ENCODE measurements at regions not wholly inside any gene's neighbourhood (a gene's known extent, or its start where the extent isn't known, plus 50 kb on each side); places are given as distances from the start of the nearest gene placed in this dataset.

DNA sequence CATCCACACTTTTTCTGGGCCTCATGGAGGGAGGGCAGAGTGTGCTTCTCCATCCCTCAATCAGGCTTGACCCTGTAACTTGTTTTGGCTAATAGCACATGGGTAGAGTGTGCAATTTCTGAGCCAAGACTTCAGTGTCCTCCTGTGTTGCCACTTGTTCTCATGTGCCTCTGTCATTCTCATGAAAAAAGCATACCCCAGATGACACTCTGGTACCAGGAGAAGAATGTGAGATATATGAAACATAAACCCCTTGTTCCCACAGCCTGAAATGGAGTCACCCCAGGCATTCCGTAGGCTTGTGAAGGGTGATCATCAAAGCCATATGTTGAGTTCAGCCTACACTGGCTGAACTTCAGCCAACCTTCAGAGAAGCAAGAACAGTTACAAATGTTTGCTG lies 239.2 kb upstream of the MIR17HG start:
- TF ChIP-seq FOXP2 (optimal IDR thresholded peaks at IDR 0.05; ENCODE audit: control extremely low read depth, extremely low read length, insufficient read depth), result no peak
- TF ChIP-seq EZH2 (IDR thresholded peaks at IDR 0.05), result no peak
- no peak for TF ChIP-seq POLR2AphosphoS5 (IDR thresholded peaks at IDR 0.05; ENCODE audit: borderline replicate concordance, low read depth, low read length)
